ENCODE measurements at regions not wholly inside any gene's neighbourhood (a gene's known extent, or its start where the extent isn't known, plus 50 kb on each side); places are given as distances from the start of the nearest gene placed in this dataset.
A peak's percentile ranks its signal among the peaks of the same experiment; 100 is the strongest.

DNA sequence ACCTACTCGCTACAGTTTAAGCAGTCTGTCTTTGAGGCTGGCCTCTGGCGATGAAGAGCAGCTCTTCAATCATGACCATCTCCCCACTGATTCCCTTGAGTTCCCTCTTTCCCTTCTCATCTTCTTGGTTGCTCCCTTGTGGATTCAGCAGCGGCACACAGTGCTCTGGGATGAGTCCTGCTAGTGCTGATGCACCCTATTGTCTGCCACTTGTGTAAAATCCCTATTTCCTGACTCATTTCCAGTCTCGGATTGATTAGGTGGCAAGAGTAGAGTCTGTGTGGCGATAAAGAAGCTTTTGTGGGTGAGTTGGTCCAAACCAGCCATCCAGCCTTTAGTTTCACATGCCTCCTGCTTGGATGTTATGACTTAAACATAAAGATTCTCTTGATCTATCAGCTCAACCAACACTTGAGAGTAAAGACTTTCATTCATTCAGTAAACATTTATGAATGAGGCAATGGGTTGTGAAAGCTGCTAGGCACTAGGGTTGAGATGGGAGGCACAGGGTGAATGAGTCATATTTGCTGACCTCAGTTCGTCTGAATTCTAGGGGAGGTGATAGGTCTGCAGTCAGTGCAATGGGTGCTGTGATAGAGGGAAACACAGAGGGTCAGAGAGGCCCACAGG is 219.4 kb upstream of the RAG2 start:
- DNase-seq, result peak in 2 of 3 donors; percentile 4 to 9

DNA sequence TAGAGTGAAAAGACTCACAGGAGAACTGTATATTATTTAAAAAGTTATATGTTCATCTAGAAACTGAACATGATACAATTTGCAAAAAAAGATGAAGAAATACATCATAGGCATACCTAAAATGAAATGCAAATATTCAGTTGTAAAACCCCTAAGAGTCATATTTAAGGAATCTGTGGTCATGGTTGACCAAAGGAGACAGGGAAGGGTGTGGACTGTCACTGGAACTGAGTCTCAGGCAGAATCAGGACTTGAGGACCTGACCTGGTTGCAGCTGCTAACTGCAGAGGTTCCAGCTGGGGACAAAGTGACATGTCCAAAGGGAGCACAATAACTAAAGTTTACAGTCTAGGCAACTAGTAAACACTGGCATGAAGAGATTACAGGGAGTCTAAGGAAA is 211.3 kb upstream of the RAG2 start:
- DNase-seq, result no peak

DNA sequence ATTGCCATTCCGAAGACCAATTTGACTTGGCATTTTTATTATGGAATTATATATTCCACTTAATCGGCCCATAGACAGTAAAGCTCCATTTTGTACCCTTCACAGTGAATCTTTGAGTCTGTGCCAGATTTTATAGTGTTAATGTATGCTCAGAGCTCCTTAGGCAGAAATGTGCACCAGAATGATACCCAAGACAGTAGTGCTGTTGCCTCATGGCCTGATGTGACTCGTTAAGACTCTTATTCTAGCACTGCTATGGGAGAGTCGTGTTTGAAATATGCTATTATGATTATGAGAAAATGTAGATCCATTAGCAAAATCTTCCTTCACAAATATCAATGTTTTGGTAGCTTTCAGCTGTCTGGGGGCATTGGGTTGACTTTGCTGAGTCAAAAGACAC is 209.8 kb upstream of the RAG2 start:
- no peak for DNase-seq

DNA sequence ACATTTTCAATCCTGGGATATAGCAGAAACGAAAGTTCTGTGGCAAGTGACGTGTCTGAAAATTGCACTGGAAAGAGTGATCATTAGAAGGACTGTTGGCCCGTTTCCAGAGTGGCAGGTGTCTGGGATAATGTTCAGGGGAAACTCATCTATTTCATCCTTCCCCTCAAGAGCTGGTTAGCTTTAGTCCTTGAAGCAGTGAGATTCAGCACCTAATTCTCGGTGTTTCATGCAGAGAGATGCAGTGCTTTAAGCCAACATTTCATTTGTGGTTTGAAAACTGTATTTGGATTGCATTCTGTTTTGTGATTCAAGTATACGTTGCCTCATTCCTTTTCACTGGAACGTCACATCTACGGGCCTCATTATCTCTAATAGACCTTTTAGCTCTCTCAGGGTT is 205.0 kb upstream of the RAG2 start:
- DNase-seq, result no peak

DNA sequence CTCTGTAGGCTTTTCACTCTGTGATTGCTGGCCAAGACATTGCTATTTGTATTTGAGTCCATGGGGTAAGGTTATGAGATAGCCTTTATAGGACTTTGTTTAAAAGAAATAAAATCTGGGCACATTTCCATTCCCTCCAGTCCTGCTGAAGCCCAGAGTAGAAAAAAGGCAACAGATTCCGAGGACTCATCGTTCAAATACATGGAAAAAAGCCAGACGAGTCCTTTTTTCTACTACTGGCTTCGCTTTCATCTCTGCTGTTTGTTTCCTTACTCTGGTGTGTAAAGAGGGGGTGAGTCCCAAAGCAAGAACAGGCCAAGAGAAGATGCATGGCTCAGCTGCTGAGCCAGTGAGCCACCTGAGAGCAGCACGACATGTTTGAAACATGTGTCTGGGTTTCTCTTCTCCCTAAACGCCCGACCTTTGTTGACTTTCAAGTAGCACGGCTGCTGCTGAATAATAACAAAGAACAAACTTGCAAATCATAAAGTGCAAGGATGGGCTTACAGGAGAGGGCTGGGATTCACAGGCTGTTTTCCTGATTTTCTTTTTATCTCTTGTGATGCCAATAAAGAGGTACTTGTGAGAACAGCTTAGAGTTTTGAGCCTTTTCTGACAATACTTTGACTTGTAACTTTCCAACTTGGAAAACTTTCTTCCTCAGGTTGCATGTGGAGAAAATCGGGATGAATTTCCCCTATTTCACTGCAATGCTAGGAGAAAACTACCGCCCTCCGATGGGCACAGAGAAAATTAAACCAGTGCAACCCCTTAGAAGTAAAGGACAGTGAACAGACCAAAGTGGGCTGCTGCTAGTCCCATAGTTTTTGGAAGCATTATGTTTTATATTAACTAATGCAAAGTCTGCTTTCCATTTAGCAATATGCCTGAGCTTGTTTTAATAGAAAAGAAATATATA is 195.2 kb upstream of the RAG2 start:
- no peak for DNase-seq

DNA sequence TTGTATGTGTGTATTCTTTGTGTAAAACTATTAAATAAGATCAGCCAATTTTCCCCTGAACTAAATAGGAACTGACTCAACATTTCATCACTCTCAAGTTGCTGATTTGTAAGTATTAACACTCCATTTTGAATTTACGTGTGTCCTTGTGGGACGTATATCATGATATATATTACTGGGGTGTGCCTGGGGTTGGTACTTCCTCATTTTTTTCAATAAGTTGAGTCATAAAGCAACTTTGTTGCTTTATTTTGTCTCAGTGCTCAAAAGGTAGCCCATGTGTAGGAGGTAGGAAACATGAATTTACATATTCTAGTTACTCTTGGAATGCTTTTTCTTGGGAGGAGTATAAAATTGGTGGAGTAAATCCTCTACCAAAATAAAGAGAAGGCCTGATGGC is 193.9 kb upstream of the RAG2 start:
- DNase-seq, result no peak

DNA sequence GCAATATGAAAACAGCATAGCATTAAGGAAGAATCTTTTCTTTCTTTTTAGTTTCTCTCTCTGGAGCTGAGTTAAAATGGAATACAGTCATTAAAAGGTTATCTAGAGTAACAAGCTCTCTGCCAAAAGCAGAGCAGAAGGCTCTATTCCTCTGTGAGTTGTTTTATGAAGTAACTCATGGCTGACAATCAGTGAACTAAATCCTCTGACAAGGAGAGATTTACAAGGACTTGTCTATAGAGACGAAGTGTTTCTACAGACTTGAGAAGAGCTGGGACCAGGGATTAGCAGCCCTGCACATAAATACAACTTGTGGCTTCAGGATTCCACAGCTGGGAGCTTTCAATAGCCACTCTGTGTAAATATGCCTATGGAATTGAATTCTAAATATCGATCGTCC is 192.5 kb upstream of the RAG2 start:
- no peak for DNase-seq

DNA sequence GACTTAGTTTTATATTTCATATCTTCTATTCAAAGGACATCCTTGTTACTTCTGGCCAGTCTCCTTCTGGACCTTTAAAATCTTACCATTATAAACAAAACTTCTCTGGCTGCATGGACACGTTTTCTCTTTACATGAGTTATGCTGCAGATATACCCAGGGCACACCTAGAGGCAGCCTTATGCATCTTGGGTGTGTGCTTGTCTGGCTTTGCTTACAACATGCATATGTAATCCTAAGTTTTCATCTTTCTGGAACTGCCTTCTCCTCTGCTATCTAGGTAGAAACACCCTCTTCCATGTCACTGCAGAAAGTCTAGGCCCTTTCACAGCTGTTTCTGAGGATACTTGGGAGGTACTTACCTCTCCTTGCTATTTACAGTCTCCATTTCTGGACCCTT is 185.8 kb upstream of the RAG2 start:
- no peak for DNase-seq

DNA sequence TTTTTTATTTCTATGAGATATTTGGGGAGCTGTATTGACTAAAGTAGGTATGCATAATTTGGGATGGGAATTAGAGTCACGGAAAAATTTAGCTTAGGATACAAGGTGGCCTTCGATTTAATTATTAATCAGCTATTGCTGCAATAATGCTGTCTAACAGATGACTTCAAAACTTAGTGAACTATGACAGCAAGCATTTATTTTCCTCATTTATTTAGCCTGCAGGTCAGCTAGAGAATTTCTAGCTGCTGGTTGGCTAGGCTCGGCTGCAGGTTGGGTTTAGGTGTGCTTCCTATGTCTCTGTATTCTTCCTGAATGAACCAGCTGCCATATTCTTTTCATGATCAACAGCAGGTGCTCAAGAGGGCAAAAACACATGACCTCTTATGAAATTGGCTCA is 181.8 kb upstream of the RAG2 start:
- DNase-seq, result no peak

DNA sequence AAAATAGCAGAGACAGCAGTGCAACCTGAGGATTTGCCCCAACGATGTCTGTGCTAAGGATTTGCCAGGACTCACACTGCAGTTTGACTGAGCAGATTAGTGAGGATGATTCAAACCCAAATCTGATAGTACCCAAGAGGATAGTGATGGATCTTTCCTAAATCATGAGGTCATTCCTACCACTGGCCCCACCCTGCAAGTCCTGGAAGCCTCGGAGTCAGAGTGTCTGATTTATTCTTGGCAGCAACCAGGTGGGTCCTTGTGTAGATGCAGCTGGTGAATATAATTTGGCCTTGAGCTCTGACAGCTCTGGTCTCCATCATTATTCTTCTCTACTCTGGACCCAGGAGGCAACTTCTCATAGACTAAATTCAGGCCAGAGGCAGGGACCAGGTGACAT is 179.3 kb upstream of the RAG2 start:
- no peak for DNase-seq

DNA sequence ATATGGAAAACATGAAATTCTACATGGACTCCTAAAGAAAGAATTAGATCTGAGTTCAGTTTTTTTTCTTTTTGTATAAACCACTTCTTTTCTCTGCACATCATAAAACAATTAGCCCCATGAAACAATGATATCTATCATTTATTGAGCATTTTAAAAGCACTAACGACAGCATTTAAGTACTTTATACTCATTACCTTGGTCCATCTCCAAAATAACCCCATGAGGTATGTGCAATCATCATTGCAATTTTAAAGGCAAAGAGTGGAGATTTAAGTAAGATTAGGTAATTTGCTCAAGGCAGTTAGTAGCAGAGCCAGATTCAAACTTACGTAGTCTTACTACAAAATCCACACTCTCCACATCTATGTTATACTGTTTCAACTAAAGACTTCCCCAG is 177.7 kb upstream of the RAG2 start:
- DNase-seq, result no peak

DNA sequence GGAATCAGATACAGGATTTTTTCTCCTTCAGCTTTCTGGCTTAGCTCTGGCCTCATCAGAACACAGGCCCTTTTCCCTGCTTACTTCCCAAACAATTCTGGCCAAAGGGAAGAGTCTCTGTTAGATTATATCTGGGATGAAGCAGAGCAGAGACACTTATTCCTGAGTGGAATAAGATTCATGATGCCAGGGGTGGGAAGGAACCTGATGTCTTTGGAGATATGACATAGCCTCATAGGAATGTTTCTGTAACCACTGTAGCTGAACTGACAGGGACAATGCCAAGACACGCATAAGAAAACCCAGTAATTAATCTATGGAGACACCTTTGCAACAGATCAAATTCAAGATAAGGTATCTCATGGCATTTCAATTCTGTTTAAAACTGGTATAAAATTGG is 177.1 kb upstream of the RAG2 start:
- DNase-seq, result no peak

DNA sequence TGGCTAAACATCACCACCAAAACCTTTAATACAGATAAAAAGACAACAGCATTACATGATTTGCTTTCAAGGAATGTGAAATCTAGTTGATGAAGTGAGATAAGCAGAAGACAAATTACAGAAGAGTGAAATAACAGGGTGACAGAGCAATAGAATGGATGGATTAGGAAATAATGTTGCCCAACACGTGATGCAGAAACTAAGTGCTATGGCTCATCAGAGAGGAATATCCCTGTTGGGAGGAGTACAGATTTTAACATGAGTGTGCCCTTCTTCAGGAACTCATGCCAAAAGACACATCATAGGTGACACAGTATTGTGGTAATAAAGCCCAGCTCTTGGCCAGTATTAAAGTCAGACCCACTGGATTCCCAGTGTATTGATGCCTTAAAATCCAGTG is 176.6 kb upstream of the RAG2 start:
- peak; percentile 7 to 52 (median 34) for DNase-seq

DNA sequence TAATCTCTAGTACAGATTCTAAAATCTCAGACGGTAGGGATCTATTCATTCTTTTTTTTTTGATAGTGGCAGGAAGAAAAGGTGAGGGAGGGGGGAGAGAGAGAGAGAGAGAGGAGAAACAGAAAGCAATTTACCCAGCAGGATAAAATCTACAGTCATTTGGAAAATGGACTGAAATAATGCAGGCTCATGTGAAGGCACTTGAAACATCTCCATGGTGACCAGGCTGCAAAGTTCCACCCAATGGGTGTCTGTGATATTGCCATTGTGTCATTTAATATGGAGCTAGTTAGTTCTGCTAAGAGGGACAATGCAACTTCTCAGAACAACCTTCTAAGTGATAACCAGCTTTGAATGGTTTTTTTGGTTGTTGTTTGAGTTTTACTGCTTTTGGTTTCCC is 165.2 kb upstream of the RAG2 start:
- DNase-seq, result no peak

DNA sequence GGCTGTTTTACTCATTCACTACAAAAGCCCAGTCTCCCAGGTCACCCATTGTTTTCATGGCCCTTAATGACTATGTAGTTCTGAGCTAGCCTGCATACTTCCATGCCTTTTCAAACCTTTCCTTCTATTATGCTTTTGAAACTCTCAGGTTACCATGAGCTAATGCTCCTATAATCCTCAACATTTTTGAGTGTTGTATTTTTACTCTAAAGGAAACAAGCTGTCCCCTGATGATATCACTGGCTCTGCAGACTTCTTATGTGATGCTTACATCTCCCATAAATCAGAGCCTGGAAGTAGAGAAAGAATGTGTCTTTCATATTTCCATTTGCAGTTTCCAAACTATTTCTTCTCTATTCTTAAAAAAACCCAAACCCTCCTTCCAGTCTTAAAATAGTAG is 159.0 kb upstream of the RAG2 start:
- no peak for DNase-seq

DNA sequence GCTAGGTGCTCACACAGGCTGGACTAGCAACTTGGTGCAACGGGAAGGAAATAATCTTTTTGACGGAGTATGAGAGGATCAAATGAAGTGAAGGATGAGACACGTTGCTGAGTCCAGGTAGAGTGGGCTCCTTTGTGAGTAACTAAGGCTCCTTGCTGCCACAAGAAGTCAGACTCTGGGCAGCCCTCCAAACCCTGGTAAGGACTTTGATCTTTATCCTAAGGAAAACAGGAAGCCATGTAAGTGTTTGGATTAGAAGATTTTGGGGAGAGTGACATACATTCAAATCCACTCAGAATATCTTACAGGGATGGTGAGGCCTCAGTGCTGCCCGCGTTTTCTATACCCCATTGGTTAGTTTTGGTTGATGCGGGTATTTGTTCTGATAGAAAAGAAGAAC is 155.9 kb upstream of the RAG2 start:
- DNase-seq, result no peak

DNA sequence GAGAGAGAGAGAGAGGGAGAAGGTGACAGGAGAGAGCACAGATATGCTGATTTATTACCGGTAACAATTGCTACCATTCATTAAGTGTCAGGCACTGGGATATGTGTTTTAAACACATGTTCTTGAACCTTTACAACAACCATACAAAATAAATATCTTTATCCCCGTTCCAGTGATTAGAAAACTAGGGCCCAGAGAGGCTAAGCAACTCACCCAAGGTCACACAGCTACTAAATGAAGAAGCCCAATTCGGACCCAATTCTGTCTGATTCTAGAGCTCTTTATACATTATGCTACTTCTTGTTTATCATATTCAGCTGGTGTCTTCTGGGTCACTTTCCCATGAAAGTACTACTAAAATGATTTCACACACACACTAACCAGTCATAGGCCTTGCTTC is 154.0 kb upstream of the RAG2 start:
- DNase-seq, result no peak

DNA sequence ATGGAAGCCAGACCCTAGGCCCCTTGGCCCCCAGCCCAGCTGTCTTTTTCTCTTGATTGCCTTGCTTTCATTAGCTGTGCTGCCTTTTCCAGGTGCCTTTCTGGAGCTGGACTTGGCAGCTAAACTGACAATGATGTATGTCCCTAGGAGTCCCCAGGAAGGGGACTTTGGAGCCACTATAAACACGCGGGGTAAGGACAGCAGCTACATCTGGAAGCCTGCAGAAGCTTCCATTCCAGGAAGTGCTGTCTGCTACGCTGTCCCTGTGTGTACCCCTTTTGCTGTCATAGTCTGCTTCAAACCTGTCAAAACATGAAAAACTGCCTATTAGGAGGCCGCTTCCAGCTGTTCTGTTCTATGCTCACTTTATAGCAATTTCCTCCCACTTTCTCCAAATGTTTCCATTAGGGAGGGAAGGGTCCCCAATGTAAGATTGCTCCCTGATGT is 153.3 kb upstream of the RAG2 start:
- no peak for DNase-seq

DNA sequence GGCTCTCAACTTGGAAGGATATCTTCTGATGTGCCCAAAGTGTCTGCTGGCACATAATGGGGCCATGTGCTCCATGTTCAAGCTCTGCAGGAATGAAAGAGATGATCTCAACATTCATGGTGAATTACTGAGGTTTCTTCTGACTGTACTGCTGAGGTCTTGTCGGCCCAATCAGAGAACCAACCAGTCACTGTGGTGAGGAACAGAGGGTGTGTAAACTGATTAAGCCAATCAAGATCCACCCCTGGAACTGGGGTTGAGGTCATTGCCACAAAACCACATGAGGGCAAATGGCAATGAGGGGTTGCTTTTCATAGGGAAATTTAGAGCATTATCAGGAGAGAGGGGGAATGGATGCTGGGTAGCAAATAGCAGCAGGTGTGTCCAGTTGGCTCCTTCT is 152.3 kb upstream of the RAG2 start:
- no peak for DNase-seq

DNA sequence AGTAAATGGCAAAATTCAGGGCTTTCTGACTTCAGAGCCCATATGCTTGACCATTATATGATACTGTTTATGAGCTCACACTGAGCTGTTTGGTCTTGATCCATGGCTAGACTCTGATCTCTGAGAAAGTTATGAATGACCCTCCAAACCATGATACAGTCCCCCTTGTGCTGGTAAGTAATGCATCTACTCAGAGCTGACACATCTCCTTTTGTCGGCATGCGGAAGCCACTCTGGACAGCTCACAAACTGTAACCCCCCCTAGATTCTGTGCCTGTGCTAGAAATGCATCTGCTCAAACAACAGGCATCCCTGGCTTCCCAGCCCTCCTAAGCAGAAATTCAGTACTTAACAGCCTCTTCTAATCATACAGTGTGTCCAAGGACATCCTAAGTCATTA is 150.8 kb upstream of the RAG2 start:
- no peak for DNase-seq

DNA sequence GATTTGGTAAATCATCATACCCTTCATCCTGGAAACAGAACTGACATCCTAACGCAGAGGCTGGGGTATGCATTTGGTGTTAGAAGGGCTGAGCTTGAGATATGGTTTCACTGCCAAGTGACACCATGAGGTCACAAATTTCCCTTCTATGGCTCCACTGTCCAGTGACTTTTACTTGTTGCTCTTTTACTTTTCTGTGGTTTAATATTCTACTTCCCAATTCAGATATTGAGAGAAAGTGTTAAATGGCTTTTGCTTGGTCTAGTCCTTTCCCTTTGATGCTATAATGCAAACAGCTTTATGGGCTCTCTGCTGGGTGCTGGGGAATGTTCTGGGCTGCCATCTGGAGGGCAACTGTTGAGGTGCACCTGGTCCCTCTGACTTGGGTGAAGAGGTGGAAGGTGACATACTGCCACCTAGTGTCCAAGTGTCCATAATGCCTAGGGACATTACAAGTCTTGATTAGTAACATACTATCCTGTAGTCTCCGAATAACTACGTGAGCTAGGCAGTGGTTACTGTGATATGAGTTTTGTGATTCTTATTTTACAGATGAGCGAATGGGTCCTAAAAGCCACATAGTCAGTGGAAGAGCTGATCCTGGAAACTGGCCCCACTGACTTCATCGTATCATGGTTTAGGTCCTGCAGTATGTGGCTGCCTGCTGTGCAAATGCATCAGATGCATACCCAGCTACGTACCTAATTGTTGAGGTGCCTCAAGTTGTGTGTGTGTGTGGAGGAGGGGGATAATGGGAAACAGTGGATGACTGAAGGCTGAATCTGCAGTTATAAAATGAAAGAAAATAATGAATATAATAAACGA is 149.1 kb upstream of the RAG2 start:
- peak; percentile 90 to 96 (median 92) for DNase-seq

DNA sequence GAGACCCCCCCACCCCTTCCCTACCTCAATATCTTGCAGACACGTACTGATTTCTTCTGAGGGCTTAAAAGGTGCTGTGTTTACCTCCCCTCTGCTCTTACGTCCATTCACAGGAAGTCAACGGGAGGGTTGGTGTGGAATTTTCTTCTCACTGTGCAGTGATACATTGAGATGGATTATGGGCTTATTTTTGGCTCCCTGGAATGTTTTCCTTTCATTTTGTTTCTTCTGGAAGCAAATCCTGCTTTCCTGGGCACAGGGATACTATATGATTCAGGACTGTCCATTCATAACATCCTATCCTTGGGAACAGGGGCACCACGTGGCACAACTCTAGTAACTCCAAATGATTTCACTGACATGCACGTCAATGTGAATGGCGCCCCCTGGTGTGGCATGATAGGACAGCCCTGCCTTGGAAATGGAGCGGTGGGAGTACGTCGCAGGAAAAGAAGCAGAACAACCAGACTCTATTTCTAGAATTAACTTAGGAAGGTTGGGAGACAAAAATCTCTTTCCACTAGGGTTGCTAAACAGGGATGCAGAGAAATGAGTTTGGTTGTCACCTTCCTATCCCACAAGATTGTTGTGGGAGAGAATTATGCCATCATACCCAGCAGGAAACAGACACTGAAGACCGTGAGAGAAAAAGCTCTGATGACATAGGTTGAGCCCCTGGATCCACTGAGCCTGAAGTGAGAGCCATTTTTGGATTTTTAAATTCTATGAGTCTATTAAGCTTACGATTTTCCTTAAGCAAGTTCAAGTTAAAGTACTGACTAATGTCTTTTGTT is 146.5 kb upstream of the RAG2 start:
- peak; percentile 82 to 94 (median 89) for DNase-seq

DNA sequence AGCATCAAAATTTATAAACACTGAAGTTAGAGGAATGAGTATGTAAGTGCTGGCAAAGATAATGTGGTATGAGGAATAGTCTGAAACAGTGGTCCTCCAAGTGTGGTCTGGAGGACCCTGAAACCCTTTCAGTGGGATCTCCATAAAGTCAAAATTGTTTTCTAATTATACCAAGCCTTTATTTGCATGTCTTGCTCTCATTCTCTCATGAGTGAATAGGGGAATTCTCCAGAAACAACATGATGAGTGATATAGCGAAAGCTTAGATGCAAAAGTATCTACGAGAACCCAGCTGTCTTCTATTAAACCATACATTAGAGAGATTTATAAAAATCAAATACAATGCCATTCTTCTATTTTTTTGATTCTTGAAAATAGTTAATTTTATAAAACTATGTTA is 145.0 kb upstream of the RAG2 start:
- DNase-seq, result no peak
